ENCODE measurements at regions not wholly inside any gene's neighbourhood (a gene's known extent, or its start where the extent isn't known, plus 50 kb on each side); places are given as distances from the start of the nearest gene placed in this dataset.
"Not testable (repeated sequence)": the region's sequence is repeated elsewhere in the genome, so short reads cannot be mapped to it uniquely, and the experiment has no call there.

- H3K4me3 ChIP-seq: no peak overlapping the region
- H3K27me3 ChIP-seq: no peaks in the 10 kb centered on the region
- no peak for DNase-seq (ENCODE audit: low spot score in 2 of 2)
- no peaks in the 10 kb centered on the region for H3K36me3 ChIP-seq
- H3K9me3 ChIP-seq: no peaks in the 10 kb centered on the region
- no peaks in the 10 kb centered on the region for H3K4me1 ChIP-seq
- intact Hi-C loops (cut with DNase I; ENCODE audit: low total_unique reads): no loop called here
- H3K27ac ChIP-seq: no peak overlapping the region
- TF ChIP-seq POLR2A (IDR thresholded peaks at IDR 0.05) (no peak), POLR2AphosphoS5 (IDR thresholded peaks at IDR 0.05) (no peak)
- TF ChIP-seq, protein P1, sequence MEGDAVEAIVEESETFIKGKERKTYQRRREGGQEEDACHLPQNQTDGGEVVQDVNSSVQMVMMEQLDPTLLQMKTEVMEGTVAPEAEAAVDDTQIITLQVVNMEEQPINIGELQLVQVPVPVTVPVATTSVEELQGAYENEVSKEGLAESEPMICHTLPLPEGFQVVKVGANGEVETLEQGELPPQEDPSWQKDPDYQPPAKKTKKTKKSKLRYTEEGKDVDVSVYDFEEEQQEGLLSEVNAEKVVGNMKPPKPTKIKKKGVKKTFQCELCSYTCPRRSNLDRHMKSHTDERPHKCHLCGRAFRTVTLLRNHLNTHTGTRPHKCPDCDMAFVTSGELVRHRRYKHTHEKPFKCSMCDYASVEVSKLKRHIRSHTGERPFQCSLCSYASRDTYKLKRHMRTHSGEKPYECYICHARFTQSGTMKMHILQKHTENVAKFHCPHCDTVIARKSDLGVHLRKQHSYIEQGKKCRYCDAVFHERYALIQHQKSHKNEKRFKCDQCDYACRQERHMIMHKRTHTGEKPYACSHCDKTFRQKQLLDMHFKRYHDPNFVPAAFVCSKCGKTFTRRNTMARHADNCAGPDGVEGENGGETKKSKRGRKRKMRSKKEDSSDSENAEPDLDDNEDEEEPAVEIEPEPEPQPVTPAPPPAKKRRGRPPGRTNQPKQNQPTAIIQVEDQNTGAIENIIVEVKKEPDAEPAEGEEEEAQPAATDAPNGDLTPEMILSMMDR (IDR thresholded peaks at IDR 0.05): no peak
These were observed 178.8 kb upstream of the PFKP start for GRCh38 chr10:2888403-2889004.

- no peaks in the 10 kb centered on the region for H3K27me3 ChIP-seq
- DNase-seq (ENCODE audit: low spot score in 2 of 2): no peak
- H3K27ac ChIP-seq: no peak overlapping the region
- intact Hi-C loops (cut with DNase I; ENCODE audit: low total_unique reads): no loop called here
- TF ChIP-seq POLR2AphosphoS5 (IDR thresholded peaks at IDR 0.05) (no peak), POLR2A (IDR thresholded peaks at IDR 0.05) (no peak)
- TF ChIP-seq, protein P1 (IDR thresholded peaks at IDR 0.05): no peak
- H3K9me3 ChIP-seq: no peaks in the 10 kb centered on the region
- no peaks in the 10 kb centered on the region for H3K4me1 ChIP-seq
- H3K36me3 ChIP-seq: no peaks in the 10 kb centered on the region
- H3K4me3 ChIP-seq: no peak overlapping the region
These were observed 179.8 kb upstream of the PFKP start for GRCh38 chr10:2887391-2888070.

GRCh38 chr10:2886662-2887061 is 180.7 kb upstream of the PFKP start:
- no peaks in the 10 kb centered on the region for H3K27me3 ChIP-seq
- no peaks in the 10 kb centered on the region for H3K4me1 ChIP-seq
- H3K27ac ChIP-seq: no peak overlapping the region
- intact Hi-C loops (cut with DNase I; ENCODE audit: low total_unique reads): no loop called here
- DNase-seq (ENCODE audit: low spot score in 2 of 2): no peak
- TF ChIP-seq, protein P1 (IDR thresholded peaks at IDR 0.05): no peak
- TF ChIP-seq POLR2AphosphoS5 (IDR thresholded peaks at IDR 0.05) (no peak), POLR2A (IDR thresholded peaks at IDR 0.05) (no peak)
- no peaks in the 10 kb centered on the region for H3K9me3 ChIP-seq
- H3K36me3 ChIP-seq: no peaks in the 10 kb centered on the region
- H3K4me3 ChIP-seq: no peak overlapping the region

DNA sequence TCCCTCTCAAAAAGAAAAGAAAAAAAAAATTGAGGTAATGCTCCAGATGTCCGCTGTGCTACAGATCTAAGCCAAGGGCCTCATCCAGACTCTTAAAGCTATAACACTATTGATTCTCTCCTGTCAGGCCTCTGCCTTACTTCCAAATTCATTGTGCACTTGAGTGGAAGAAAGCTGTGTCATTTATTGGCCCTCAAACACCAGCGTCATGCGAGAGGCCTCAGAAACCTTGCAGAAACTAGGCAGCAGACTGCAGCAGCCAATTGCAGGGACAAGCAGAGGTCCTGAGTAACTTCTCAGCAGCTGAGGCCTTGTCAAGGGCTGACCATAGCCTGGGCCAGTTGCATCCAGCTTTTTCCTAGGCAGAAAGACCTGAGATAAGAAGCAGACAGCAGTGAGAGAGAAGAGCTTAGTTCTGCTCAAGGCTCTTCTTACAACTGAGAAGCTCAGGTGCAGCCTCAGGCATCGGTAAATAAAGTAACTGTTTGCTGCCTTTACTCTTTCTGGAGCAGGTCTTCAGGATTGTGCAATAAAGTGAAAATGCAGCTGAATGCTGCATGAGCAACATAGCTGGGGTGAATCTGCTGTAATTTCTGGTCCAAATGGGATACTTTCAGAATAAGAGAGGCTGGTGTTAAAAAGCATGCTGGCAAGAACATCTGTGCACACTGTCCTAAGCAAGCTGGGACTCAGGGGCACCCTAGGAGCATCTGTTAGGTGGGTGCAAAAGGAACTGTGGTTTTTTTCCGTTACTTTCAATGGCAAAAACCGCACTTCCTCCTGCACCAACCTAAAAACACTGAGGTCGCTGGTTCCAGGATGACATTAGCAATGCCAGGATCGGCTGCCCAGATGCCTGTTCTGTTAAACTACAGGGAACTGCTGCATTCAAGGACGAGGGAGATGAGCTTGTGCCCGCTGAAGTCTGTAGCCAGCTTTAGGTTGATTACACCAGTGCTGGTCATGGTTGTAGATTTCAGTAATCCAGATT is 181.8 kb upstream of the PFKP start:
- no peak for DNase-seq (ENCODE audit: low spot score in 2 of 2)
- Histone ChIP-seq H3K27ac (no peak overlapping the region), H3K9me3 (no peaks in the 10 kb centered on the region), H3K4me1 (no peaks in the 10 kb centered on the region), H3K27me3 (peaks cover 0 to under 1% of the 10 kb centered on the region in 2 donors), H3K4me3 (no peak overlapping the region), H3K36me3 (no peaks in the 10 kb centered on the region)
- no peak for TF ChIP-seq POLR2A (IDR thresholded peaks at IDR 0.05)
- no peak for TF ChIP-seq POLR2AphosphoS5 (IDR thresholded peaks at IDR 0.05)
- TF ChIP-seq, protein P1 (IDR thresholded peaks at IDR 0.05): no peak
- intact Hi-C loops (cut with DNase I; ENCODE audit: low total_unique reads): no loop called here

DNA sequence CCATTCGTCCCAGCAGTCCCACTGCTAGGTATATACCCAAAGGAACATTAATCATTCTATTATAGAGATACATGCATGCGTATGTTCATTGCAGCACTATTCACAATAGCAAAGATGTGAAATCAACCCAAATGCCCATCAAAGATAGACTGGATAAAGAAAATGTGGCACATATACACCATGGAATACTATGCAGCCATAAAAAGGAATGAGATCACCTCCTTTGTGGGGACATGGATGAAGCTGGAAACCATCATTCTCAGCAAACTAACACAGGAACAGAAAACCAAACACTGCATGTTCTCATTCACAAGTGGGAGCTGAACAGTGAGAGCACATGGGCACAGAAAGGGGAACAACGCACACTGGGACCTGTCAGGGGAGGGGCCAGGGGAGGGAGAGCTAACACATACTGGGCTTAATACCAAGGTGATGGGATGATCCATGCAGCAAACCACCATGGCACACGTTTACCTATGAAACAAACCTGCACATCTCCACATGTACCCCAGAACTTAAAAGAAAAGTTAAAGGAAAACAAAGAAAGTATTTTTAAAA is 183.3 kb upstream of the PFKP start:
- DNase-seq (ENCODE audit: low spot score in 2 of 2); H3K36me3 ChIP-seq; intact Hi-C loops (cut with DNase I; ENCODE audit: low total_unique reads): not testable (repeated sequence)

More for the DNA sequence above, 183.3 kb upstream of the PFKP start:
- H3K27me3 ChIP-seq: peaks cover 0 to 16% of the 10 kb centered on the region in 2 donors
- not testable (repeated sequence) for H3K9me3 ChIP-seq, H3K4me3 ChIP-seq, H3K4me1 ChIP-seq, H3K27ac ChIP-seq
